Endothelial cell of umbilical vein (primary cell): ENCODE measurements at regions not wholly inside any gene's neighbourhood (a gene's known extent, or its start where the extent isn't known, plus 50 kb on each side); places are given as distances from the start of the nearest gene placed in this dataset.

Experiments
- JUN ChIP-seq: IDR thresholded peaks from 2 replicates; pipeline ENCODE4 v1.6.1; 2011; ENCODE audit warnings: borderline replicate concordance, low read depth; ENCODE audit not compliant: insufficient read length, insufficient read depth
- TF ChIP-seq, protein P1 (sequence below), 2 donors: IDR thresholded peaks; 1 replicate in 1 of 2; 2 replicates in 1 of 2; pipeline ENCODE4 v1.5.1; 2011; ENCODE audit warnings: low read length in 2 of 2, mild to moderate bottlenecking in 2 of 2, moderate library complexity in 2 of 2, control low read depth in 1 of 2, inconsistent platforms in 1 of 2, low read depth in 1 of 2; ENCODE audit not compliant: insufficient read depth in 1 of 2; ENCODE audit errors: extremely low read depth in 1 of 2

DNA sequence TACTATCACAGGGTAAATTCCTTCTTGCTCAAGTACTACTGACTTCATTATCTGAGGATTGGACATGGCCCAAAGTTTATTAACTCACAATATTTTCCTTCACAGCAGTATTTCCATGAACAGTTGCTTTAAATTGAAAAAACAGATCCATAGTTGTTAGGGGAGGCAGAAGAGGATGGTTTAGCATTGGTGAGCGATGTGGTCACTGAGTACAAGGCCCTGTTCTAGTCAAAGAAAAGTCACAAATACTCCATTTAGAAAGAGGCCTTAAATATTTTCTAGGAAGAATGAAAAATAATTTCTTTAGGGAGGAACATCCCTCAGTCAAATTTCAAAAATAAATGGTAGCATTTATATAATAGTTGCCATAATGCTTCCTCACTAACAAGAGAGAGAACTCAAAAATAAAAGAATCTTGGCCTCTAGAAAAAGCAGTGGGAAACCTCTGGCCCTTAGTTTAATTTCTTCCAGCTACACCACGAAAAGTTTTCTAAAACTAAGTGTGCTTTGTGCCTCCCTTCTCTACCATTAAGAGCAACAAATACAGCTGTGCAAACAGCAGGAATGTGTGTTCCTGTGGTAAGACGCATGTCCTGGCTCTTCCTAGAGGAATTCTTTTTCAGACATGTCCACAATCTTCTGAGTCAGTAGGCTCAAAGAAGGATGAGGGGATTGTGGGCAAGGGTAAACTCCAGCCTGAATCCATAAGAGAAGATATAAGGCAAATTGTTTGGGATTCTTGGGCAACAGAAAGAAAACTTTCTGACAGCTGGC is 105.7 kb downstream of the HOXA1 start:
- TF ChIP-seq JUN = no peak
- TF ChIP-seq, protein P1, sequence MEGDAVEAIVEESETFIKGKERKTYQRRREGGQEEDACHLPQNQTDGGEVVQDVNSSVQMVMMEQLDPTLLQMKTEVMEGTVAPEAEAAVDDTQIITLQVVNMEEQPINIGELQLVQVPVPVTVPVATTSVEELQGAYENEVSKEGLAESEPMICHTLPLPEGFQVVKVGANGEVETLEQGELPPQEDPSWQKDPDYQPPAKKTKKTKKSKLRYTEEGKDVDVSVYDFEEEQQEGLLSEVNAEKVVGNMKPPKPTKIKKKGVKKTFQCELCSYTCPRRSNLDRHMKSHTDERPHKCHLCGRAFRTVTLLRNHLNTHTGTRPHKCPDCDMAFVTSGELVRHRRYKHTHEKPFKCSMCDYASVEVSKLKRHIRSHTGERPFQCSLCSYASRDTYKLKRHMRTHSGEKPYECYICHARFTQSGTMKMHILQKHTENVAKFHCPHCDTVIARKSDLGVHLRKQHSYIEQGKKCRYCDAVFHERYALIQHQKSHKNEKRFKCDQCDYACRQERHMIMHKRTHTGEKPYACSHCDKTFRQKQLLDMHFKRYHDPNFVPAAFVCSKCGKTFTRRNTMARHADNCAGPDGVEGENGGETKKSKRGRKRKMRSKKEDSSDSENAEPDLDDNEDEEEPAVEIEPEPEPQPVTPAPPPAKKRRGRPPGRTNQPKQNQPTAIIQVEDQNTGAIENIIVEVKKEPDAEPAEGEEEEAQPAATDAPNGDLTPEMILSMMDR (IDR thresholded peaks at IDR 0.05; ENCODE audit: extremely low read depth in 1 of 2, insufficient read depth in 1 of 2, low read depth in 1 of 2, low read length in 2 of 2) = no peak
